ENCODE measurements at regions not wholly inside any gene's neighbourhood (a gene's known extent, or its start where the extent isn't known, plus 50 kb on each side); places are given as distances from the start of the nearest gene placed in this dataset.

GRCh38 chr10:26647602-26648244, 49.8 kb upstream of the PDSS1 start:
- Histone ChIP-seq H3K4me1 (ENCODE audit: control insufficient read depth, insufficient read depth, low read length) (no peaks in the 10 kb centered on the region), H3K27me3 (ENCODE audit: control insufficient read depth, insufficient read depth, low read length) (no peaks in the 10 kb centered on the region), H3K36me3 (ENCODE audit: control insufficient read depth, insufficient read depth, low read length) (no peaks in the 10 kb centered on the region), H3K27ac (ENCODE audit: low read depth, low read length) (no peak overlapping the region), H3K9ac (ENCODE audit: low read length) (no peak overlapping the region), H3K4me3 (ENCODE audit: low read length) (no peak overlapping the region)

Measured in rectal smooth muscle tissue (tissue), 1 donor.